Hematopoietic multipotent progenitor cell treated with erythropoietin and hydrocortisone succinate and interleukin-3 and kit ligand, for 4 days (in vitro differentiated cells): ENCODE measurements at regions not wholly inside any gene's neighbourhood (a gene's known extent, or its start where the extent isn't known, plus 50 kb on each side); places are given as distances from the start of the nearest gene placed in this dataset.
"Not testable (repeated sequence)": the region's sequence is repeated elsewhere in the genome, so short reads cannot be mapped to it uniquely, and the experiment has no call there.

ENCODE experiments used
- DNase-seq: peaks from one replicate; pipeline ENCODE4 v3.0.0-alpha.2; 2015

- DNase-seq: not testable (repeated sequence)
Measured at GRCh38 chr6:119418084-119418483, 68.5 kb upstream of the MAN1A1 start.

- DNase-seq: no peak
Measured at GRCh38 chr6:119407156-119407555, 57.6 kb upstream of the MAN1A1 start.

- DNase-seq: not testable (repeated sequence)
Measured at GRCh38 chr6:119405114-119405513, 55.6 kb upstream of the MAN1A1 start.
